Mucosa of descending colon (tissue), 3 donors: ENCODE measurements at regions not wholly inside any gene's neighbourhood (a gene's known extent, or its start where the extent isn't known, plus 50 kb on each side); places are given as distances from the start of the nearest gene placed in this dataset.

Source experiments
- ATAC-seq: fragments of 200-7000 bp; cut with Tn5 transposase; one replicate; pipeline ENCODE4 v1.9.1; 2020; ENCODE audit warnings: mild to moderate bottlenecking, moderate library complexity
- DNase-seq, 3 donors: peaks; one replicate each; pipeline ENCODE4 v3.0.0-alpha.2; 2020
- H3K36me3 ChIP-seq: fragments of 200-600 bp; one replicate; pipeline ENCODE4 v1.8.0; 2021; ENCODE audit warnings: low read depth, mild to moderate bottlenecking
- H3K4me1 ChIP-seq: fragments of 200-600 bp; one replicate; pipeline ENCODE4 v1.8.0; 2021; ENCODE audit warnings: low read depth, mild to moderate bottlenecking
- H3K4me3 ChIP-seq: fragments of 200-600 bp; one replicate; pipeline ENCODE4 v1.8.0; 2021; ENCODE audit warnings: mild to moderate bottlenecking
- H3K9me3 ChIP-seq: fragments of 200-600 bp; one replicate; pipeline ENCODE4 v1.8.0; 2021; ENCODE audit warnings: mild to moderate bottlenecking
- intact Hi-C, 2 donors: fragments of 100-400 bp; cut with DNase I in 1 of 2; cut with micrococcal nuclease in 1 of 2; formaldehyde crosslinking; loops; one replicate each; pipeline versions ENCODE4 v1.11.0 to v1.11.1; 2022; cut with DNase I, micrococcal nuclease
- TF ChIP-seq, protein P1 (sequence below): fragments of 200-600 bp; IDR thresholded peaks from one replicate; pipeline ENCODE4 v1.8.0; 2022; ENCODE audit warnings: antibody characterized with exemption, mild to moderate bottlenecking
- donor health status: DM: no; HTN: no; CAD: no; lungs with moderate emphysema.
- donor health status: DM: no; HTN: no; CAD: no.
- donor health status: DM: no; HTN: yes; CAD: no.

GRCh38 chr10:89838044-89838615 is 136.7 kb downstream of the KIF20B start:
- DNase-seq = peak in 1 of 3 donors; percentile 12
- Histone ChIP-seq H3K4me1 (no peaks in the 10 kb centered on the region), H3K36me3 (no peaks in the 10 kb centered on the region), H3K9me3 (no peaks in the 10 kb centered on the region), H3K4me3 (peak overlapping the region; percentile 58)
- TF ChIP-seq, protein P1, sequence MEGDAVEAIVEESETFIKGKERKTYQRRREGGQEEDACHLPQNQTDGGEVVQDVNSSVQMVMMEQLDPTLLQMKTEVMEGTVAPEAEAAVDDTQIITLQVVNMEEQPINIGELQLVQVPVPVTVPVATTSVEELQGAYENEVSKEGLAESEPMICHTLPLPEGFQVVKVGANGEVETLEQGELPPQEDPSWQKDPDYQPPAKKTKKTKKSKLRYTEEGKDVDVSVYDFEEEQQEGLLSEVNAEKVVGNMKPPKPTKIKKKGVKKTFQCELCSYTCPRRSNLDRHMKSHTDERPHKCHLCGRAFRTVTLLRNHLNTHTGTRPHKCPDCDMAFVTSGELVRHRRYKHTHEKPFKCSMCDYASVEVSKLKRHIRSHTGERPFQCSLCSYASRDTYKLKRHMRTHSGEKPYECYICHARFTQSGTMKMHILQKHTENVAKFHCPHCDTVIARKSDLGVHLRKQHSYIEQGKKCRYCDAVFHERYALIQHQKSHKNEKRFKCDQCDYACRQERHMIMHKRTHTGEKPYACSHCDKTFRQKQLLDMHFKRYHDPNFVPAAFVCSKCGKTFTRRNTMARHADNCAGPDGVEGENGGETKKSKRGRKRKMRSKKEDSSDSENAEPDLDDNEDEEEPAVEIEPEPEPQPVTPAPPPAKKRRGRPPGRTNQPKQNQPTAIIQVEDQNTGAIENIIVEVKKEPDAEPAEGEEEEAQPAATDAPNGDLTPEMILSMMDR = no peak
- ATAC-seq = no peak
- intact Hi-C loops = no loop called here

- intact Hi-C loops = no loop called here
- Histone ChIP-seq H3K9me3 (no peaks in the 10 kb centered on the region), H3K36me3 (no peaks in the 10 kb centered on the region), H3K4me1 (no peaks in the 10 kb centered on the region), H3K4me3 (no peak overlapping the region)
- DNase-seq = no peak
- TF ChIP-seq, protein P1 = no peak
- no peak for ATAC-seq
Observed at GRCh38 chr10:89845541-89846280, 144.3 kb downstream of the KIF20B start.

GRCh38 chr10:89846281-89846630 is 144.9 kb downstream of the KIF20B start:
- Histone ChIP-seq H3K4me1 (no peaks in the 10 kb centered on the region), H3K9me3 (no peaks in the 10 kb centered on the region), H3K36me3 (no peaks in the 10 kb centered on the region), H3K4me3 (no peak overlapping the region)
- DNase-seq (no peak), ATAC-seq (no peak)
- intact Hi-C loops = no loop called here
- TF ChIP-seq, protein P1 = no peak

DNA sequence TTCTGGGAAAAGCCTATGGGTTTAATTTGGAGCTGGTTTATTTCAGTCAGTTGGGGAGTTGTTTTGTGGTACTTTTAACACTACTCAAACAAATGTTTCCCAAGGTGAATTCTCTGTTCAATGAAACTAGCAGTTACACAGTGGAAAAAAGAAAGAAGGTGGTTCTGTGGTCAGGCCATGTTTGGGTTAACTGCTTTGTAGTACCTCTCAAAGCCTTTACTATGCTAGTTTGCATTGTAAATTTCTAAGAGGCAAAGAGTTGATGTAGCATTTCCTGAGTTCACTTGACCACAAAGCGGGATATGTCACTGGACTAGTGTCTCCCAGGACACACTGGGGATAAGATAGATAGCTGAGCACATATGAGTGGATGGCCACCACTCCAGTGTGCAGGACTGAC is 145.4 kb downstream of the KIF20B start:
- H3K4me3 ChIP-seq = no peak overlapping the region
- H3K4me1 ChIP-seq = no peaks in the 10 kb centered on the region
- no peaks in the 10 kb centered on the region for H3K36me3 ChIP-seq
- ATAC-seq (no peak), DNase-seq (no peak)
- intact Hi-C loops = no loop called here
- TF ChIP-seq, protein P1 = no peak
- H3K9me3 ChIP-seq = no peaks in the 10 kb centered on the region

DNA sequence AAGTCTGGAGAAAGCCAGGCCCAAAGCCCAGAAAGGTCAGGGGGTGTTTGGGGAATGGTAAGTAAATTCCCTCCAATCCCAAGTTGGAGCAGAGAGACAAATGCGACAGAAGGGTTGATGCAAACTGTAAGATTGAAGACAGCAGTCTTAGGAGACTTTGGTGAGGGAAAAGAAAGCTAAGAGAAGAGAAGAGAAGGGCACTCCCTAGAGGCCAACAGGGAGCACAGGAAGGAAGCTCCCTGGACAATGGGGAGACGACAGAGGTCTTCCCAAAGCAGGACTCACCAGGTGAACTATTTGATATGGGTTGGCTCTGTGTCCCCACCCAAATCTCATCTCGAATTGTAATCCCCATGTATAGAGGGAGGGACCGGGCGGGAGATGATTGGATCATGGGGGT is 151.5 kb downstream of the KIF20B start:
- Histone ChIP-seq H3K36me3 (no peaks in the 10 kb centered on the region), H3K4me1 (no peaks in the 10 kb centered on the region), H3K4me3 (no peak overlapping the region), H3K9me3 (no peaks in the 10 kb centered on the region)
- intact Hi-C loops = no loop called here
- DNase-seq (no peak), ATAC-seq (no peak)
- TF ChIP-seq, protein P1 = no peak
